ENCODE measurements at regions not wholly inside any gene's neighbourhood (a gene's known extent, or its start where the extent isn't known, plus 50 kb on each side); places are given as distances from the start of the nearest gene placed in this dataset.

GRCh38 chr17:52505601-52506000 is 347.1 kb upstream of the CA10 start:
- Mint-ChIP-seq H3K4me3 (ENCODE audit: unreplicated experiment) (no peak overlapping the region), H3K36me3 (ENCODE audit: insufficient read depth, unreplicated experiment) (no peaks in the 10 kb centered on the region), H3K4me1 (ENCODE audit: low read depth, unreplicated experiment) (no peaks in the 10 kb centered on the region), H3K9me3 (ENCODE audit: unreplicated experiment) (peaks cover 10% of the 10 kb centered on the region), H3K27me3 (ENCODE audit: insufficient read depth, unreplicated experiment) (peaks cover 8% of the 10 kb centered on the region), H3K27ac (ENCODE audit: unreplicated experiment) (no peak overlapping the region)
- ChIA-PET POLR2A (no interaction called here), CTCF (no interaction called here)
- intact Hi-C loops (cut with micrococcal nuclease; ENCODE audit: unreplicated experiment), result no loop called here
- H3K27me3 ChIP-seq (replicated peaks; ENCODE audit: control insufficient read depth, insufficient read depth, low read length), result no peaks in the 10 kb centered on the region
- DNase-seq, result no peak
- no peaks in the 10 kb centered on the region for H3K4me1 ChIP-seq
- no peak overlapping the region for H3K4me3 ChIP-seq (ENCODE audit: low read depth, low read length)
- no peak for TF ChIP-seq CTCF (IDR thresholded peaks at IDR 0.05; ENCODE audit: insufficient read depth in 1 of 2, low read depth in 1 of 2, low read length in 1 of 2, severe bottlenecking in 1 of 2, unreplicated experiment in 1 of 2)
- no peaks in the 10 kb centered on the region for H3K9me3 ChIP-seq
- BruUV-seq (replicated peaks), result no TSS peak
- H3K36me3 ChIP-seq (ENCODE audit: control insufficient read depth, insufficient read depth, low read length), result no peaks in the 10 kb centered on the region

- intact Hi-C loops (cut with micrococcal nuclease; ENCODE audit: unreplicated experiment), result no loop called here
- Histone ChIP-seq H3K4me1 (no peaks in the 10 kb centered on the region), H3K27me3 (replicated peaks; ENCODE audit: control insufficient read depth, insufficient read depth, low read length) (no peaks in the 10 kb centered on the region), H3K9me3 (no peaks in the 10 kb centered on the region), H3K4me3 (ENCODE audit: low read depth, low read length) (no peak overlapping the region), H3K36me3 (ENCODE audit: control insufficient read depth, insufficient read depth, low read length) (no peaks in the 10 kb centered on the region)
- TF ChIP-seq CTCF (IDR thresholded peaks at IDR 0.05; ENCODE audit: insufficient read depth in 1 of 2, low read depth in 1 of 2, low read length in 1 of 2, severe bottlenecking in 1 of 2, unreplicated experiment in 1 of 2), result no peak
- BruUV-seq (replicated peaks), result no TSS peak
- peaks cover under 1% of the 10 kb centered on the region for H3K9me3 Mint-ChIP-seq (ENCODE audit: unreplicated experiment)
- DNase-seq, result no peak
- ChIA-PET POLR2A (no interaction called here), CTCF (no interaction called here)
- H3K36me3 Mint-ChIP-seq (ENCODE audit: insufficient read depth, unreplicated experiment), result no peaks in the 10 kb centered on the region
- H3K27ac Mint-ChIP-seq (ENCODE audit: unreplicated experiment), result no peak overlapping the region
- no peaks in the 10 kb centered on the region for H3K4me1 Mint-ChIP-seq (ENCODE audit: low read depth, unreplicated experiment)
- H3K4me3 Mint-ChIP-seq (ENCODE audit: unreplicated experiment), result no peak overlapping the region
- peaks cover 8% of the 10 kb centered on the region for H3K27me3 Mint-ChIP-seq (ENCODE audit: insufficient read depth, unreplicated experiment)
Measured at GRCh38 chr17:52504081-52504480, 345.6 kb upstream of the CA10 start.

- intact Hi-C loops (cut with micrococcal nuclease; ENCODE audit: unreplicated experiment), result no loop called here
- Mint-ChIP-seq H3K4me1 (ENCODE audit: low read depth, unreplicated experiment) (no peaks in the 10 kb centered on the region), H3K36me3 (ENCODE audit: insufficient read depth, unreplicated experiment) (no peaks in the 10 kb centered on the region), H3K4me3 (ENCODE audit: unreplicated experiment) (no peak overlapping the region), H3K9me3 (ENCODE audit: unreplicated experiment) (no peaks in the 10 kb centered on the region), H3K27me3 (ENCODE audit: insufficient read depth, unreplicated experiment) (peaks cover 7% of the 10 kb centered on the region), H3K27ac (ENCODE audit: unreplicated experiment) (no peak overlapping the region)
- POLR2A ChIA-PET, result no interaction called here
- no peaks in the 10 kb centered on the region for H3K36me3 ChIP-seq (ENCODE audit: control insufficient read depth, insufficient read depth, low read length)
- no peak overlapping the region for H3K4me3 ChIP-seq (ENCODE audit: low read depth, low read length)
- CTCF ChIA-PET, result no interaction called here
- no peaks in the 10 kb centered on the region for H3K9me3 ChIP-seq
- TF ChIP-seq CTCF (IDR thresholded peaks at IDR 0.05; ENCODE audit: insufficient read depth in 1 of 2, low read depth in 1 of 2, low read length in 1 of 2, severe bottlenecking in 1 of 2, unreplicated experiment in 1 of 2), result no peak
- H3K27me3 ChIP-seq (replicated peaks; ENCODE audit: control insufficient read depth, insufficient read depth, low read length), result no peaks in the 10 kb centered on the region
- no peaks in the 10 kb centered on the region for H3K4me1 ChIP-seq
- DNase-seq, result no peak
- BruUV-seq (replicated peaks), result no TSS peak
Measured at GRCh38 chr17:52495646-52496045, 337.1 kb upstream of the CA10 start.

Measured in Caco-2 (cell line).